ENCODE measurements at regions not wholly inside any gene's neighbourhood (a gene's known extent, or its start where the extent isn't known, plus 50 kb on each side); places are given as distances from the start of the nearest gene placed in this dataset.

- DNase-seq = no peak
Observed at GRCh38 chr4:129561280-129561679, 465.3 kb downstream of the C4orf33 start.

GRCh38 chr4:129561886-129562671 is 466.1 kb downstream of the C4orf33 start:
- no peak for DNase-seq

- DNase-seq = no peak
Observed at GRCh38 chr4:129565214-129565613, 469.3 kb downstream of the C4orf33 start.

- no peak for DNase-seq
Observed at GRCh38 chr4:129570326-129570725, 474.4 kb downstream of the C4orf33 start.

GRCh38 chr4:129578336-129578735 is 482.4 kb downstream of the C4orf33 start:
- no peak for DNase-seq

GRCh38 chr4:129581305-129581704 is 485.4 kb downstream of the C4orf33 start:
- no peak for DNase-seq

GRCh38 chr4:129583868-129584267 is 487.9 kb downstream of the C4orf33 start:
- no peak for DNase-seq

GRCh38 chr4:129598582-129598981 is 502.6 kb downstream of the C4orf33 start:
- no peak for DNase-seq

- no peak for DNase-seq
Observed at GRCh38 chr4:129600898-129601297, 504.9 kb downstream of the C4orf33 start.

- DNase-seq = no peak
Observed at GRCh38 chr4:129602447-129602846, 506.5 kb downstream of the C4orf33 start.

- DNase-seq = no peak
Observed at GRCh38 chr4:129603241-129603931, 507.4 kb downstream of the C4orf33 start.

- DNase-seq = no peak
Observed at GRCh38 chr4:129604632-129605255, 508.8 kb downstream of the C4orf33 start.

- no peak for DNase-seq
Observed at GRCh38 chr4:129614611-129615010, 518.7 kb downstream of the C4orf33 start.

- DNase-seq = no peak
Observed at GRCh38 chr4:129622566-129622965, 526.6 kb downstream of the C4orf33 start.

- no peak for DNase-seq
Observed at GRCh38 chr4:129623233-129623875, 527.4 kb downstream of the C4orf33 start.

- DNase-seq = peak in 1 of 2 experiments; percentile 8
Observed at GRCh38 chr4:129641179-129641578, 545.2 kb downstream of the C4orf33 start.

- no peak for DNase-seq
Observed at GRCh38 chr4:129645461-129645860, 549.5 kb downstream of the C4orf33 start.

- no peak for DNase-seq
Observed at GRCh38 chr4:129668092-129668491, 572.1 kb downstream of the C4orf33 start.

GRCh38 chr4:129672941-129673340 is 577.0 kb downstream of the C4orf33 start:
- no peak for DNase-seq

GRCh38 chr4:129675036-129675435 is 579.1 kb downstream of the C4orf33 start:
- no peak for DNase-seq

- DNase-seq = no peak
Observed at GRCh38 chr4:129676934-129677333, 581.0 kb downstream of the C4orf33 start.

- no peak for DNase-seq
Observed at GRCh38 chr4:129682586-129682985, 586.6 kb downstream of the C4orf33 start.

GRCh38 chr4:129707949-129708348 is 612.0 kb downstream of the C4orf33 start:
- DNase-seq = no peak
